ENCODE measurements at regions not wholly inside any gene's neighbourhood (a gene's known extent, or its start where the extent isn't known, plus 50 kb on each side); places are given as distances from the start of the nearest gene placed in this dataset.

- no peak for DNase-seq
Observed at GRCh38 chr2:106041150-106041549, 153.0 kb downstream of the UXS1 start.

GRCh38 chr2:106039634-106040315 lies 154.3 kb downstream of the UXS1 start:
- no peak for DNase-seq

- DNase-seq, result no peak
Observed at GRCh38 chr2:106038601-106039375, 155.3 kb downstream of the UXS1 start.

- DNase-seq, result no peak
Observed at GRCh38 chr2:106037932-106038331, 156.2 kb downstream of the UXS1 start.

GRCh38 chr2:106037262-106037661 lies 156.8 kb downstream of the UXS1 start:
- no peak for DNase-seq

- no peak for DNase-seq
Observed at GRCh38 chr2:106034325-106034724, 159.8 kb downstream of the UXS1 start.

- DNase-seq, result no peak
Observed at GRCh38 chr2:106032676-106033075, 161.4 kb downstream of the UXS1 start.

GRCh38 chr2:106030287-106031268 lies 163.5 kb downstream of the UXS1 start:
- DNase-seq, result peak; percentile 86

GRCh38 chr2:106028192-106028591 lies 165.9 kb downstream of the UXS1 start:
- DNase-seq, result no peak

GRCh38 chr2:106026271-106027190 lies 167.6 kb downstream of the UXS1 start:
- no peak for DNase-seq

- no peak for DNase-seq
Observed at GRCh38 chr2:106025796-106026195, 168.3 kb downstream of the UXS1 start.

GRCh38 chr2:106021662-106022028 lies 172.5 kb downstream of the UXS1 start:
- DNase-seq, result no peak

- peak; percentile 79 for DNase-seq
Observed at GRCh38 chr2:106020821-106021661, 173.1 kb downstream of the UXS1 start.

- DNase-seq, result peak; percentile 62
Observed at GRCh38 chr2:106020032-106020431, 174.1 kb downstream of the UXS1 start.

GRCh38 chr2:106018141-106018540 lies 176.0 kb downstream of the UXS1 start:
- no peak for DNase-seq

GRCh38 chr2:106012591-106013347 lies 181.3 kb downstream of the UXS1 start:
- DNase-seq, result no peak

GRCh38 chr2:106012001-106012590 lies 182.0 kb downstream of the UXS1 start:
- DNase-seq, result no peak

- peak; percentile 46 for DNase-seq
Observed at GRCh38 chr2:106011380-106011779, 182.7 kb downstream of the UXS1 start.

- no peak for DNase-seq
Observed at GRCh38 chr2:106010818-106011355, 183.2 kb downstream of the UXS1 start.

GRCh38 chr2:106009096-106009495 lies 185.0 kb downstream of the UXS1 start:
- DNase-seq, result no peak
